Mesendoderm (in vitro differentiated cells): ENCODE measurements at regions not wholly inside any gene's neighbourhood (a gene's known extent, or its start where the extent isn't known, plus 50 kb on each side); places are given as distances from the start of the nearest gene placed in this dataset.
A peak's percentile ranks its signal among the peaks of the same experiment; 100 is the strongest.

ENCODE experiments used
- DNase-seq: peaks from one replicate; pipeline ENCODE4 v3.0.0; 2013
- H2AK5ac ChIP-seq: 2 replicates; pipeline ENCODE4 v1.6.1; 2013; ENCODE audit warnings: low read length, inconsistent platforms
- H2BK120ac ChIP-seq: 2 replicates; pipeline ENCODE4 v1.6.1; 2013; ENCODE audit warnings: low read depth, mild to moderate bottlenecking, low read length, moderate library complexity, mixed read lengths
- H2BK15ac ChIP-seq: replicated peaks from 2 replicates; pipeline ENCODE4 v1.6.1; 2013; ENCODE audit warnings: low read depth, mild to moderate bottlenecking, moderate library complexity
- H2BK5ac ChIP-seq: 2 replicates; pipeline ENCODE4 v1.6.1; 2013; ENCODE audit warnings: low read length, inconsistent platforms
- H3K18ac ChIP-seq: 2 replicates; pipeline ENCODE4 v1.6.1; 2013; ENCODE audit warnings: mild to moderate bottlenecking, low read length, mixed read lengths
- H3K23ac ChIP-seq: one replicate; pipeline ENCODE4 v1.6.1; 2013; ENCODE audit warnings: low read length
- H3K27ac ChIP-seq: 2 replicates; pipeline ENCODE4 v1.5.1; 2013; ENCODE audit warnings: low read depth, mild to moderate bottlenecking, inconsistent platforms, low read length, moderate library complexity
- H3K27me3 ChIP-seq: 2 replicates; pipeline ENCODE4 v1.6.1; 2013; ENCODE audit warnings: low read length, control low read depth, mild to moderate bottlenecking, inconsistent platforms; ENCODE audit not compliant: insufficient read depth, poor library complexity
- H3K36me3 ChIP-seq: 2 replicates; pipeline ENCODE4 v1.6.1; 2013; ENCODE audit warnings: low read length, inconsistent platforms; ENCODE audit not compliant: control insufficient read depth, insufficient read depth
- H3K4ac ChIP-seq: one replicate; pipeline ENCODE4 v1.6.1; 2013; ENCODE audit warnings: low read depth, mild to moderate bottlenecking, low read length, moderate library complexity
- H3K4me1 ChIP-seq: 2 replicates; pipeline ENCODE4 v1.6.1; 2013; ENCODE audit warnings: low read depth, low read length, inconsistent platforms; ENCODE audit not compliant: control insufficient read depth
- H3K4me2 ChIP-seq: 2 replicates; pipeline ENCODE4 v1.6.1; 2013; ENCODE audit warnings: low read length
- H3K4me3 ChIP-seq: 2 replicates; pipeline ENCODE4 v1.5.1; 2013; ENCODE audit warnings: mild to moderate bottlenecking, low read length
- H3K56ac ChIP-seq: one replicate; pipeline ENCODE4 v1.6.1; 2013; ENCODE audit warnings: low read length
- H3K79me1 ChIP-seq: 2 replicates; pipeline ENCODE4 v1.6.1; 2013; ENCODE audit warnings: low read length, inconsistent platforms
- H3K79me2 ChIP-seq: 2 replicates; pipeline ENCODE4 v1.6.1; 2013; ENCODE audit warnings: mild to moderate bottlenecking, low read length; ENCODE audit not compliant: control insufficient read depth, insufficient read depth
- H3K9ac ChIP-seq: 2 replicates; pipeline ENCODE4 v1.6.1; 2013; ENCODE audit warnings: low read length, inconsistent platforms
- H4K5ac ChIP-seq: one replicate; pipeline ENCODE4 v1.6.1; 2013; ENCODE audit warnings: low read length
- H4K8ac ChIP-seq: one replicate; pipeline ENCODE4 v1.6.1; 2013; ENCODE audit warnings: low read depth, mild to moderate bottlenecking, control low read depth, low read length, moderate library complexity
- WGBS: extraction: QIAGEN DNeasy Blood & Tissue Kit; methylation state at CpG from one replicate; pipeline ENCODE4 v1.1.7; 2013; ENCODE audit warnings: low lambda C conversion rate, missing lambda C conversion rate; ENCODE audit not compliant: insufficient coverage; ENCODE audit errors: extremely low coverage; 5-methylcytosine and 5-hydroxymethylcytosine counted together

- H3K56ac ChIP-seq = no peak overlapping the region
- no peak overlapping the region for H3K27ac ChIP-seq
- no peak overlapping the region for H3K18ac ChIP-seq
- H2BK15ac ChIP-seq = no peak overlapping the region
- H3K27me3 ChIP-seq = no peaks in the 10 kb centered on the region
- H3K4me2 ChIP-seq = no peak overlapping the region
- no peaks in the 10 kb centered on the region for H3K79me1 ChIP-seq
- no peak overlapping the region for H2BK120ac ChIP-seq
- no peak overlapping the region for H4K8ac ChIP-seq
- no peak overlapping the region for H3K23ac ChIP-seq
- no peak for DNase-seq
- no peak overlapping the region for H2AK5ac ChIP-seq
- no peak overlapping the region for H3K9ac ChIP-seq
- H3K4ac ChIP-seq = no peak overlapping the region
- no peak overlapping the region for H2BK5ac ChIP-seq
- whole genome bisulfite sequencing = no CpG with 5 or more reads among the region's 8 CpGs
- H3K36me3 ChIP-seq = no peaks in the 10 kb centered on the region
- H3K79me2 ChIP-seq = no peaks in the 10 kb centered on the region
- H4K5ac ChIP-seq = no peak overlapping the region
- no peak overlapping the region for H3K4me3 ChIP-seq
- H3K4me1 ChIP-seq = no peaks in the 10 kb centered on the region
These were observed 219.0 kb upstream of the TPM1 start for GRCh38 chr15:62823561-62823960.

GRCh38 chr15:62824111-62825015 is 218.2 kb upstream of the TPM1 start:
- no peaks in the 10 kb centered on the region for H3K4me1 ChIP-seq
- H3K36me3 ChIP-seq = no peaks in the 10 kb centered on the region
- no peak overlapping the region for H2BK120ac ChIP-seq
- no peak overlapping the region for H2BK5ac ChIP-seq
- no peak overlapping the region for H3K9ac ChIP-seq
- DNase-seq = no peak
- H3K79me2 ChIP-seq = no peaks in the 10 kb centered on the region
- no peak overlapping the region for H3K4me3 ChIP-seq
- no peak overlapping the region for H3K56ac ChIP-seq
- WGBS = no CpG with 5 or more reads among the region's 2 CpGs
- no peaks in the 10 kb centered on the region for H3K27me3 ChIP-seq
- no peak overlapping the region for H2AK5ac ChIP-seq
- no peak overlapping the region for H3K23ac ChIP-seq
- no peak overlapping the region for H3K4me2 ChIP-seq
- H4K8ac ChIP-seq = no peak overlapping the region
- no peak overlapping the region for H2BK15ac ChIP-seq
- no peak overlapping the region for H4K5ac ChIP-seq
- H3K18ac ChIP-seq = no peak overlapping the region
- no peaks in the 10 kb centered on the region for H3K79me1 ChIP-seq
- no peak overlapping the region for H3K4ac ChIP-seq
- no peak overlapping the region for H3K27ac ChIP-seq

- Histone ChIP-seq H2AK5ac (no peak overlapping the region), H2BK15ac (no peak overlapping the region), H3K79me1 (no peaks in the 10 kb centered on the region), H3K4me2 (no peak overlapping the region), H3K27me3 (no peaks in the 10 kb centered on the region), H3K4me3 (no peak overlapping the region), H3K23ac (no peak overlapping the region), H3K4ac (no peak overlapping the region), H3K9ac (no peak overlapping the region), H3K56ac (no peak overlapping the region), H4K8ac (no peak overlapping the region), H2BK5ac (no peak overlapping the region), H3K4me1 (no peaks in the 10 kb centered on the region), H3K36me3 (no peaks in the 10 kb centered on the region), H4K5ac (no peak overlapping the region), H3K27ac (no peak overlapping the region), H3K79me2 (no peaks in the 10 kb centered on the region), H2BK120ac (no peak overlapping the region), H3K18ac (no peak overlapping the region)
- no CpG with 5 or more reads among the region's 4 CpGs for WGBS
- DNase-seq = no peak
These were observed 217.4 kb upstream of the TPM1 start for GRCh38 chr15:62825191-62825590.

DNA sequence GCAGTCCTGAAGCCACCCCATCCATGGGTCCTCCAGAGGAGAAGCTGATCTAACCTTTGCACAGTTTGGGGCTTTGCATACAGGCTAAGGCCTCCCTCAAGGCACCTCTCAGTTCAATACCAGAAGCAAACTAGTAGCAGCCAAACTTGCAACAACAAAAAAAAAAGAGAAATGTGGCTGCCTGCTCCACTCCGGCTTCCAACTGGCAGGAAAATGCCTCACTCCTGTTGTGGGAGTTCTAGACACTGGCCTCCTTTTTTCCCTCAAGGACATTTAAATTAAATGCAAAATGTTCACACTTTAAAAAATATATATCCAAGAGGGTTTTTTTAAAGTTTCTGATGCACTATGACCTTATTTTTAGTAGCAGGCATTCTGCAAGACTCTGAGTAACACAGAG is 216.0 kb upstream of the TPM1 start:
- no peak overlapping the region for H3K56ac ChIP-seq
- no peak for DNase-seq
- no peak overlapping the region for H3K4me3 ChIP-seq
- H3K18ac ChIP-seq = no peak overlapping the region
- H3K79me2 ChIP-seq = no peaks in the 10 kb centered on the region
- no peak overlapping the region for H2BK5ac ChIP-seq
- H3K4ac ChIP-seq = no peak overlapping the region
- no peaks in the 10 kb centered on the region for H3K36me3 ChIP-seq
- WGBS = no CpG with 5 or more reads among the region's 1 CpG
- no peak overlapping the region for H4K8ac ChIP-seq
- no peak overlapping the region for H3K9ac ChIP-seq
- no peaks in the 10 kb centered on the region for H3K4me1 ChIP-seq
- H2BK120ac ChIP-seq = no peak overlapping the region
- H2AK5ac ChIP-seq = no peak overlapping the region
- no peak overlapping the region for H3K4me2 ChIP-seq
- no peak overlapping the region for H3K23ac ChIP-seq
- H3K27ac ChIP-seq = no peak overlapping the region
- no peak overlapping the region for H4K5ac ChIP-seq
- H3K27me3 ChIP-seq = no peaks in the 10 kb centered on the region
- H3K79me1 ChIP-seq = no peaks in the 10 kb centered on the region
- H2BK15ac ChIP-seq = no peak overlapping the region

GRCh38 chr15:62828364-62828763 is 214.2 kb upstream of the TPM1 start:
- no CpG with 5 or more reads among the region's 1 CpG for WGBS
- Histone ChIP-seq H2BK15ac (no peak overlapping the region), H4K8ac (no peak overlapping the region), H2BK120ac (no peak overlapping the region), H3K27me3 (no peaks in the 10 kb centered on the region), H3K9ac (no peak overlapping the region), H3K4ac (no peak overlapping the region), H3K4me2 (no peak overlapping the region), H3K4me1 (no peaks in the 10 kb centered on the region), H3K23ac (no peak overlapping the region), H3K79me2 (no peaks in the 10 kb centered on the region), H2AK5ac (no peak overlapping the region), H3K56ac (no peak overlapping the region), H4K5ac (no peak overlapping the region), H3K36me3 (no peaks in the 10 kb centered on the region), H2BK5ac (no peak overlapping the region), H3K79me1 (no peaks in the 10 kb centered on the region), H3K27ac (no peak overlapping the region), H3K18ac (no peak overlapping the region), H3K4me3 (no peak overlapping the region)
- DNase-seq = no peak

DNA sequence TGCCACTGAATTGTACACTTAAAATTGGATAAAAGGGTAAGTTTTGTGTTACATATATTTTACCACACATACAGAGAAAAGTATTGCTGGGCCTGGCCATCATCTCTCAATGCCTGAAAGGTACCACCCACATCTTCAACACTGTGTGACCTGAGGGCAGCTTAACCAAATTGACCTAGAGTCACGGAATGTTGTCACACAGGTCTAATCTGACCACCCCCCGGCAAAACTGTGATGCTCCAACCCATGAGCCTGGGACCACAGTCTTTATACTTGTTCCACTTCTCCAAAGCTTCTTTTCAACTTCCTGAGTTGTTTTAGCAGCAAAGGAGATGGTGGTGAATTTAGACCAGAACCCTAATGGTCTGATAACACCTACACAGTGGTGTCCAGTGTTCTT is 210.3 kb upstream of the TPM1 start:
- no peak overlapping the region for H4K5ac ChIP-seq
- no peak overlapping the region for H3K4me2 ChIP-seq
- no peak overlapping the region for H3K56ac ChIP-seq
- no peak overlapping the region for H2BK120ac ChIP-seq
- H3K4me3 ChIP-seq = no peak overlapping the region
- no peak overlapping the region for H3K18ac ChIP-seq
- no peak overlapping the region for H3K23ac ChIP-seq
- H4K8ac ChIP-seq = no peak overlapping the region
- no CpG with 5 or more reads among the region's 2 CpGs for WGBS
- DNase-seq = peak; percentile 65
- no peak overlapping the region for H2BK5ac ChIP-seq
- no peak overlapping the region for H3K9ac ChIP-seq
- no peaks in the 10 kb centered on the region for H3K36me3 ChIP-seq
- no peak overlapping the region for H2AK5ac ChIP-seq
- H2BK15ac ChIP-seq = no peak overlapping the region
- no peaks in the 10 kb centered on the region for H3K27me3 ChIP-seq
- H3K79me2 ChIP-seq = no peaks in the 10 kb centered on the region
- no peaks in the 10 kb centered on the region for H3K79me1 ChIP-seq
- no peak overlapping the region for H3K27ac ChIP-seq
- H3K4me1 ChIP-seq = no peaks in the 10 kb centered on the region
- H3K4ac ChIP-seq = no peak overlapping the region
